HG02981 (cell line): ENCODE measurements at regions not wholly inside any gene's neighbourhood (a gene's known extent, or its start where the extent isn't known, plus 50 kb on each side); places are given as distances from the start of the nearest gene placed in this dataset.

Source experiments
- ATAC-seq: cut with Tn5 transposase; IDR thresholded peaks from one replicate; pipeline ENCODE4 v1.9.1; 2021; ENCODE audit warnings: mild to moderate bottlenecking, moderate library complexity; ENCODE audit not compliant: unreplicated experiment

DNA sequence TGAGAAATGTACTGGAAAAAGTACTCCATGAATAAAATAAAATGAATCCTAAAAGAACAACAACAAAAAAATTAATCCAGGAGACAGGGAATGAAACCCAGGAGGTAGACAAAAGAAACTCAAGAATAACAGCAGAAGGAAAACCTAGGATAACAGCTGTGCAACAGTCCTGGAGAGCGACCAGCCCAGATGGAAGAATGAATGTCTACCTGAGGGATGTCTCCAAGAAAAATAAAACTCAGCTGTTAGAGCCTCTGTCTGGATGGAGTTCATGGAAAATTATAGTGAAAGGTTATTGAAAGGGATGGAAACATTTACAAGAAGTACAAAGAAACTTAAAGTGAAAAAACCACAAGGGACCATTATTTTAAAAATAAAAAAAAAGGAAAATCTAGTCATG lies 135.8 kb upstream of the CA10 start:
- ATAC-seq, result no peak

DNA sequence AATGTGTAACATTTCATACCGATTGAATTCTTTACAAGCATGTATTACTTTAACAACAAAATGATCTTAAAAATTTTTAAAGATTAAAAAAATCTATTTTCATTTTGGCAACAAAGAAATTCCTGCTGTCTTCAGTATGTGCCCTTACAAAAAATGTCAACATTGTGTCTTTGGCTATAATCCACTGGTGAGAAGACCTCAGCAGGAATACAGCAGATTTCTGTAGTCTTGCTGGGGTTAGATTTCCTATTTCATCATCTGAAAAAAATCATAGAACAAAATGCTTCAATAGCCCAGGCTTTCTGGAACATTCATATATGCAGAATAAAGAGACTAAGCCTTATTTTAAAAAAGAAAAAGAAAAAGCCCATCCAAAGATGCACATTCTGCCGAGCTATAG lies 129.1 kb upstream of the CA10 start:
- no peak for ATAC-seq

DNA sequence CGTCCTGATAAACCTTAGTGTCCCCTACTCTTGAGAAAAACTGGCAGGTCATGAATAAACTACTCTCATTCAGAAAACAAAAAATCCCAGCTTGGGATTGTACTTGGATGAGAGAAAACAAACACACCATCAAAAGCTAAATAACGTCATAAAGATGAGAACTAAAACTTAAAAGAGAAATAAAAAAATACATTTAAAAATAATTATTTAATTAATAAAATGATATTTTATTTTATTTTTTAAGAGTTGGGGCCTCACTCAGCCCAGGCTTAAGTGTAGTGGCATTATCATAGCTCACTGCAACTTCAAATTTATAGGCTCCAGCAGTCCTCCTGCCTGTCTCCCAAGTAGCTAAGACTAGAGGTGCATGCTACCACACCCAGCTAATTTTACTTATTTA lies 125.4 kb upstream of the CA10 start:
- ATAC-seq, result no peak

DNA sequence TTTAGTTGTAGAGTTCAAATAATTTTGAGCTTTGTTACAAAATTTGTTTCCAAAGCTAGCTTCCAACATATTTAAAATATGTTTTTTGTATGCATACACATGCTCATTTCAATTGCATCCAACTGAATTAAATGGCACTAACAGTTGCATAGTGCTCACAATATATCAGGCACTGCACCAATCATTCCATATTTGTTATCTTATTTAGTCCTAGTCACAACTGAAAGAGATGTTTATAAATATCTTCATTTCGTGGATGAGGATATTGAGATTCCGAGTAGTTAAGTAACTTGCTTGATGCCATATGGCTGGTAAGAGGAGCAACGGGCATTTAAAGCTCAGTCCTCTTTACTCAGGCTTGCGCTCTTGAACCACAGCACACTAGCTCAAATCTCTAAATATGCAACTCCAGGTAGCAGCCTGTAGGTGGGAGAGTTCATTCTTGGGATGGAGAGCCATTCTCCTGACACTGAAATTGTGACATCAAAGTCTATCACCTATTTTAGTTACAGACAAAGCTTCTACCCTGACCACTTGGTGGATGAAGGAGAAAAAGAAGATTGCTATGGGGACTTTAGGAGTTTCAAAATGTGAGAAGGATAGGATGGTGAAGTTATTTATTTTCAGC lies 118.0 kb upstream of the CA10 start:
- ATAC-seq, result no peak

DNA sequence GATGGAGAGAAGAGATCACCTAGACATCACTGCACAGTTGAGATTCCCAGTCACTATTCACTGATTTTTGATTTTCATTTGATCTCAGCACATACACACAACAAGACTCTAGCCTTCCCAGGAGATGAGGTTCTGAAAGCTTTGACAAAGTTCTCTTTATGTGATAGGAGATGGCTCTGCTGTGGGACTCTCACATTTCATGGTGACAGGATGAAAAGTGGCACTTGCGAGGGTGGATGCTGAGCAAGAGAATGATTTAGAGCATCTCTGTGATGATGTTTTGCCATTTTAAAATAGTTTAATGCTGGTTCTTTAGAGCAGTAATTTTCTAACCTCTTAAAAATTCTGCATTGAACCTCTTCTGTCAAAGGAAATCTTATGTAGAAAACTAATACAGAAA lies 113.3 kb upstream of the CA10 start:
- no peak for ATAC-seq

DNA sequence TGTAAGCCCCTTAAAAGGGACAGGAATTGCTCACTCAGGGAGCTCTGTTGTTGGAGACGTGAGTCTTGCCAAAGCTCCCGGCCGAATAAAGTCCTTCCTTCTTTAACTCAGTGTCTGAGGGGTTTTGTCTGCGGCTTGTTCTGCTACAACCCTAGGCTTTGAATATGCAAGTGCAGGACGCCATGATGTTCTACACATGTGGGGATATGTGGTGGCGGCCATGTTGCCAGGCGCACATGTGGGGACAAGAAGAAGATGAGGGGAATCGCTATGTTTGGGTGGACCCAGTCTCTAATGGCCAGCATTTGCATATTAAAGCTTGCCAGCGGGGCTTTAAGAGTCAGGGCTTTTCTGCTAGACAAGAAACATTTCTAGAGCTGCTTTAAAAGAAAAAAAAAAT lies 96.8 kb upstream of the CA10 start:
- no peak for ATAC-seq

DNA sequence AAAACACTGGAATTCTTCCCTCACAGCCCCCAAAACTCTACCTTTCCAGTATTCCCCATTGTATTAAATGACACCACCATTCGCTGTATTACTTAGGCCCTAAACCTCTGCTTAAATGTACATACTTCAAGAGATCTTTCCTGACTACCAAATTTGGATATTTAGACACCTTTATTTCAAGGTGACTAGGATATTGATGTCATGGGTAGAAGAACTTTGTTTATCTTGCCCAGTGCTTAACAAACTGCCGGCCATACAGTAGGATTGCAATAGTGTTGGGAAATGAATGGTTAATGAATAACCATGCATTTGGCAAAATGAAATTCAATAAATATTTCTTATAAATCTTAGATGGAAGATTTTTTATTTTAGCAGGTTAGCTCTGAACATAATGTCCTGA lies 86.2 kb upstream of the CA10 start:
- no peak for ATAC-seq

- no peak for ATAC-seq
Observed at GRCh38 chr17:52242268-52242667, 83.8 kb upstream of the CA10 start.

GRCh38 chr17:52237151-52237550 lies 78.6 kb upstream of the CA10 start:
- no peak for ATAC-seq

DNA sequence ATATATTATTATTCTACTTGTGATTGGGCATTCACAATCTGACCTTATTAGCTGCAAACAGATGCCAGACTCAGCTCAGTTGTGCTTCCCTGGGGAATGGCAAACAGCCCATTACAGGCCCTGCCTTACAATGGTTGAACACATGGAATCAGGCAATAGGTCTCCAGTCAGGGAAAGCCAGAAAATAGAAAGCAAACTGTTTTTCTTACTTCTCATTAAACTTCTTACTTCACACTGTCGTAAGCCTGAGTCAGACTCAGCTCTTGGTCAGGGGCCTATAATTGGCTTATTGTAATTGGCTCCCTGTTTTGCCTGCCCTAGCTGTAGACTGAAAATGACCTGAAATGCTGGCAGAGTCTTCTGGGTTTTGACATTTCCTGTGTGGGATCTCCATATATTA lies 77.0 kb upstream of the CA10 start:
- no peak for ATAC-seq

DNA sequence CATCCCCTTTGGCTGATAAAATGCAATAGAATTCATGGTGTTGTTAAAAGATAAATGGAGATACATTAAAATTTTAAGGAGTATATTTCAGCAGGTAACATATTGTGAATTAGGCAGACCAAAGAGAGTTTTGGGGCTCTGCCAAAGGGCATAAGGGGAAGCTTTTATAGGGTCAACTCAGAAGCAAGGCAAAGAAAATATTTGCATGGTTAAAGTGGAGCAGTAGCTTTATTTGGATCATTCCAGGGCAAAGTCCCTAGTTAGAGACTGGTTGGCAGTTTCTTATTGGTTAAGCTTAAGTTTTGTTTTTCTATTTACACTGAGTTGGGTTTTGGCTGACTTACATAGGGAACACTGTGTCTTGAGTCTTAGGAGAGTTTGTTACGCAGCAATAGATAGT lies 75.1 kb upstream of the CA10 start:
- ATAC-seq, result no peak

- ATAC-seq, result no peak
Observed at GRCh38 chr17:52233176-52233575, 74.7 kb upstream of the CA10 start.

DNA sequence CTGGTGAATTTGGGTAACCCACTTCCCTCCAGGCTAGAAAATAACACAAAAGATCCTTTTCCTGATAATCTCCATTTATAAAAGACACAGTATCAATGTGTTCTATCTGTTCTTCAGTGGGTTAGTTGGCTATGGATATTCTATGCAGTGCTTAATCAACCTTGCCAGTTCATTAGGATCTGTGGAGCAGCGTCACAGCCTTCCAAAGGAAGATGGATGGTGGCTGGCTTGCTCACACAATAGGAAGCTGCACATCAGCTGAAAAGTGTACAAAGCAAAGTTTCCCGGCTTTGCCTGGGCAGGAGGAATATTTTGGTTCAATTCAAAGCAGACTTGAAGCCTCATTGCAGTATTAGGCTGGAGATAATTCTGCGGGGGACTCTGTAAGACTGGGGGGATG lies 70.3 kb upstream of the CA10 start:
- no peak for ATAC-seq

GRCh38 chr17:52227926-52228325 lies 69.4 kb upstream of the CA10 start:
- no peak for ATAC-seq

- no peak for ATAC-seq
Observed at GRCh38 chr17:52213451-52213850, 54.9 kb upstream of the CA10 start.

DNA sequence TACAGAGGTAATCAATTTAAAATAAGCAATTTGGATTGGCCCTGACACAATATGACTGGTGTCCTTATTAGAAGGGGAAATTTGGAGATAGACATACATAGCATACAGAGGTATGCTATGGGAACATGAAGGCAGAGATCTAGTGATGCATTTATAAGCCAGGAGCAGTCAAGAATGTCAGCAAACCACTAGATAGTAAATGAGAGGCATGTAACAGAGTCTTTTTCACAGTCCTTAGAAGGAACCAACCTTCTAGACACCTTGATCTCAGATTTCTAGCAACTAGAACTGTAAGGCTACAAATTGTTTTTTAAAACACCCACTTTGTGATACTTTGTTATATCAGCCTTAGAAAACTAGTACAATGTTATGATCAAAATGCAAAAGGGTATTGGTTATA lies 54.3 kb upstream of the CA10 start:
- ATAC-seq, result no peak

DNA sequence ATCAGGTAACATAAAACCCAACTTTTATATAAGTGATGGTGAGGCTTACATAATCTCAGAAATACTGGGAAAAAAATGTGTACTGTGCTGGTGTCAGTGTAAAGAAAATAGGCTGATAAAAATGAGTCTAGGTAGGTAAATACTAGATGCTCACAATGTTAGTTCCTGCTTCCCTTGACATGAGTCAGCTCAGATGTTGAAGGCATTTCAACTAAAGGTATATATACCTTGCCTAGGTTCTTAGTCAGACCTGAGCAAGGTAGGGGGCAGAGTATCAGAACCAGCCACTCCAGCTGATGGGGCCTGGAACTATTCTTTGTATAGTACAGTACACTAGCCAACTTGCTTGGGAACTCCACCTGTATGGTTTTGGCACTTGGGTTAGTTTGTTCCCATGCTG lies 51.0 kb upstream of the CA10 start:
- ATAC-seq, result no peak
